Prostate gland (tissue), 2 donors: ENCODE measurements at regions not wholly inside any gene's neighbourhood (a gene's known extent, or its start where the extent isn't known, plus 50 kb on each side); places are given as distances from the start of the nearest gene placed in this dataset.

Experiments
- DNase-seq: peaks from one replicate; pipeline ENCODE4 v3.0.0-alpha.2; 2019; ENCODE audit warnings: low spot score
- H3K27ac ChIP-seq, 2 donors: fragments of 200-600 bp; sonication (generic); 2 replicates each; pipeline ENCODE4 v1.5.1; 2017 to 2019
- H3K27me3 ChIP-seq: fragments of 200-600 bp; sonication (generic); replicated peaks from 2 replicates; pipeline ENCODE4 v1.5.1; 2019; ENCODE audit not compliant: insufficient read depth
- H3K36me3 ChIP-seq, 2 donors: fragments of 200-600 bp; sonication (generic); 1 replicate in 1 of 2; 2 replicates in 1 of 2; pipeline versions ENCODE4 v1.5.1 to v1.8.1; 2017 to 2019
- H3K4me1 ChIP-seq: fragments of 200-600 bp; sonication (generic); replicated peaks from 2 replicates; pipeline ENCODE4 v1.5.1; 2019
- H3K4me3 ChIP-seq, 2 donors: fragments of 200-600 bp; sonication (generic); 2 replicates each; pipeline ENCODE4 v1.5.1; 2017 to 2019
- H3K9me3 ChIP-seq: fragments of 200-600 bp; sonication (generic); 2 replicates; pipeline ENCODE4 v1.5.1; 2017
- CTCF ChIP-seq, 4 experiments: fragments of 200-600 bp in 2 of 4; fragments of 450-650 bp in 2 of 4; sonication (generic) in 2 of 4; IDR thresholded peaks; 1 replicate in 3 of 4; 2 replicates in 1 of 4; pipeline ENCODE4 v1.5.1; 2016 to 2019; ENCODE audit warnings: antibody characterized with exemption in 4 of 4, mild to moderate bottlenecking in 2 of 4, moderate library complexity in 2 of 4
- POLR2A ChIP-seq: fragments of 450-650 bp; IDR thresholded peaks from one replicate; pipeline ENCODE4 v1.6.1; 2016; ENCODE audit warnings: antibody characterized with exemption, mild to moderate bottlenecking
- POLR2AphosphoS5 ChIP-seq: sonication (generic); formaldehyde crosslinking; IDR thresholded peaks from one replicate; pipeline ENCODE4 v1.6.1; 2017; ENCODE audit warnings: antibody characterized with exemption
- WGBS: methylation state at CpG from one replicate; pipeline ENCODE4 v1.1.5; 2018; 5-methylcytosine and 5-hydroxymethylcytosine counted together
- intact Hi-C: fragments of 100-400 bp; cut with DNase I; formaldehyde crosslinking; loops from one replicate; pipeline ENCODE4 v1.14.2; 2022

GRCh38 chr2:198717451-198717850, 740.3 kb downstream of the SATB2 start:
- Histone ChIP-seq H3K27me3 (no peaks in the 10 kb centered on the region), H3K27ac (no peak overlapping the region), H3K4me1 (no peaks in the 10 kb centered on the region), H3K36me3 (no peaks in the 10 kb centered on the region), H3K9me3 (no peaks in the 10 kb centered on the region), H3K4me3 (no peak overlapping the region)
- intact Hi-C loops = no loop called here
- WGBS = 84% methylated on average over 2 of the region's 2 CpGs
- TF ChIP-seq POLR2A (no peak), CTCF (IDR thresholded peaks at IDR 0.05) (no peak), POLR2AphosphoS5 (no peak)
- no peak for DNase-seq

GRCh38 chr2:198715302-198715835, 742.4 kb downstream of the SATB2 start:
- Histone ChIP-seq H3K27ac (no peak overlapping the region), H3K9me3 (no peaks in the 10 kb centered on the region), H3K36me3 (no peaks in the 10 kb centered on the region), H3K4me1 (no peaks in the 10 kb centered on the region), H3K4me3 (no peak overlapping the region), H3K27me3 (no peaks in the 10 kb centered on the region)
- WGBS = 90% methylated on average over 3 of the region's 3 CpGs
- TF ChIP-seq POLR2AphosphoS5 (no peak), POLR2A (no peak), CTCF (IDR thresholded peaks at IDR 0.05) (no peak)
- DNase-seq = no peak
- intact Hi-C loops = no loop called here

GRCh38 chr2:198712485-198712884, 745.3 kb downstream of the SATB2 start:
- H3K9me3 ChIP-seq = no peaks in the 10 kb centered on the region
- no peaks in the 10 kb centered on the region for H3K4me1 ChIP-seq
- H3K4me3 ChIP-seq = no peak overlapping the region
- H3K27me3 ChIP-seq = no peaks in the 10 kb centered on the region
- H3K27ac ChIP-seq = no peak overlapping the region
- TF ChIP-seq POLR2AphosphoS5 (no peak), POLR2A (no peak), CTCF (IDR thresholded peaks at IDR 0.05) (no peak)
- H3K36me3 ChIP-seq = no peaks in the 10 kb centered on the region
- no peak for DNase-seq
- WGBS = 39% methylated on average over 4 of the region's 4 CpGs
- intact Hi-C loops = no loop called here

- TF ChIP-seq POLR2A (no peak), POLR2AphosphoS5 (no peak), CTCF (IDR thresholded peaks at IDR 0.05) (no peak)
- H3K27ac ChIP-seq = no peak overlapping the region
- H3K4me3 ChIP-seq = no peak overlapping the region
- DNase-seq = no peak
- intact Hi-C loops = no loop called here
- H3K27me3 ChIP-seq = no peaks in the 10 kb centered on the region
- H3K9me3 ChIP-seq = no peaks in the 10 kb centered on the region
- H3K36me3 ChIP-seq = no peaks in the 10 kb centered on the region
- no peaks in the 10 kb centered on the region for H3K4me1 ChIP-seq
These were observed 746.3 kb downstream of the SATB2 start for GRCh38 chr2:198711484-198711883.

- H3K9me3 ChIP-seq = no peaks in the 10 kb centered on the region
- TF ChIP-seq CTCF (IDR thresholded peaks at IDR 0.05) (no peak), POLR2AphosphoS5 (no peak), POLR2A (no peak)
- intact Hi-C loops = no loop called here
- no peak overlapping the region for H3K27ac ChIP-seq
- H3K4me1 ChIP-seq = no peaks in the 10 kb centered on the region
- H3K36me3 ChIP-seq = no peaks in the 10 kb centered on the region
- DNase-seq = no peak
- 42% methylated on average over 1 of the region's 1 CpG for whole genome bisulfite sequencing
- no peaks in the 10 kb centered on the region for H3K27me3 ChIP-seq
- H3K4me3 ChIP-seq = no peak overlapping the region
These were observed 747.2 kb downstream of the SATB2 start for GRCh38 chr2:198710562-198710961.
